MM.1S (cell line): ENCODE measurements at regions not wholly inside any gene's neighbourhood (a gene's known extent, or its start where the extent isn't known, plus 50 kb on each side); places are given as distances from the start of the nearest gene placed in this dataset.

Source experiments
- EZH2 ChIP-seq: fragments of 300-600 bp; sonication (generic); optimal IDR thresholded peaks from 2 replicates; pipeline ENCODE3; 2017; ENCODE audit warnings: low read depth, mild to moderate bottlenecking, antibody characterized with exemption, low read length, mixed read lengths
- EZH2phosphoT487 ChIP-seq: fragments of 300-600 bp; sonication (generic); IDR thresholded peaks from 2 replicates; pipeline ENCODE4 v1.6.1; 2018; ENCODE audit warnings: antibody characterized with exemption, low read length
- TF ChIP-seq, protein P1 (sequence below): fragments of 300-600 bp; sonication (generic); IDR thresholded peaks from 2 replicates; pipeline ENCODE4 v1.5.1; 2016; ENCODE audit warnings: antibody characterized with exemption, low read length, mixed read lengths

DNA sequence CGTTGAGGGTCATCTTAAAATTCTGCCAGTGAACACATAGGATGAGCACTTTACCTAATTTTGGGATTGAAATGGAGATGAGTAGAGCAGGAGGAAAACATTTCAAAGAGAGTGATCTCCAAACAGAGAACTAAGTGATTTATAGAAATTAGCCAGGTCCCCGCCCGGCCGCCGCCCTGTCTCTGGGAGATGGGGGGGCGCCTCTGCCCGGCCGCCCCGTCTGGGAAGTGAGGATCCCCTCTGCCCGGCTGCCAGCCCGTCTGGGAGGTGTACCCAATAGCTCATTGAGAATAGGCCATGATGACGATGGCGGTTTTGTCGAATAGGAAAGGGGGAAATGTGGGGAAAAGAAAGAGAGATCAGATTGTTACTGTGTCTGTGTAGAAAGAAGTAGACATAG lies 276.7 kb upstream of the C11orf87 start:
- TF ChIP-seq, protein P1, sequence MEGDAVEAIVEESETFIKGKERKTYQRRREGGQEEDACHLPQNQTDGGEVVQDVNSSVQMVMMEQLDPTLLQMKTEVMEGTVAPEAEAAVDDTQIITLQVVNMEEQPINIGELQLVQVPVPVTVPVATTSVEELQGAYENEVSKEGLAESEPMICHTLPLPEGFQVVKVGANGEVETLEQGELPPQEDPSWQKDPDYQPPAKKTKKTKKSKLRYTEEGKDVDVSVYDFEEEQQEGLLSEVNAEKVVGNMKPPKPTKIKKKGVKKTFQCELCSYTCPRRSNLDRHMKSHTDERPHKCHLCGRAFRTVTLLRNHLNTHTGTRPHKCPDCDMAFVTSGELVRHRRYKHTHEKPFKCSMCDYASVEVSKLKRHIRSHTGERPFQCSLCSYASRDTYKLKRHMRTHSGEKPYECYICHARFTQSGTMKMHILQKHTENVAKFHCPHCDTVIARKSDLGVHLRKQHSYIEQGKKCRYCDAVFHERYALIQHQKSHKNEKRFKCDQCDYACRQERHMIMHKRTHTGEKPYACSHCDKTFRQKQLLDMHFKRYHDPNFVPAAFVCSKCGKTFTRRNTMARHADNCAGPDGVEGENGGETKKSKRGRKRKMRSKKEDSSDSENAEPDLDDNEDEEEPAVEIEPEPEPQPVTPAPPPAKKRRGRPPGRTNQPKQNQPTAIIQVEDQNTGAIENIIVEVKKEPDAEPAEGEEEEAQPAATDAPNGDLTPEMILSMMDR = no peak
- TF ChIP-seq EZH2 = no peak
- TF ChIP-seq EZH2phosphoT487 = no peak
